GM12864 (cell line): ENCODE measurements at regions not wholly inside any gene's neighbourhood (a gene's known extent, or its start where the extent isn't known, plus 50 kb on each side); places are given as distances from the start of the nearest gene placed in this dataset.

Experiments used
- DNase-seq: peaks from one replicate; pipeline ENCODE4 v3.0.0-alpha.2; 2011; ENCODE audit warnings: low read depth
- H3K4me3 ChIP-seq: 2 replicates; pipeline ENCODE4 v1.5.1; 2011; ENCODE audit warnings: mild to moderate bottlenecking, low read depth, low read length, control low read depth
- CTCF ChIP-seq: IDR thresholded peaks from 2 replicates; pipeline ENCODE4 v1.5.1; 2011; ENCODE audit warnings: low read depth, mild to moderate bottlenecking, moderate library complexity, low read length, control low read depth, inconsistent platforms; ENCODE audit errors: missing control alignments

- DNase-seq, result no peak
- H3K4me3 ChIP-seq, result no peak overlapping the region
- no peak for TF ChIP-seq CTCF
Measured at GRCh38 chr16:6926762-6927161, 405.9 kb upstream of the RBFOX1 start.

- no peak for DNase-seq
- TF ChIP-seq CTCF, result no peak
- no peak overlapping the region for H3K4me3 ChIP-seq
Measured at GRCh38 chr16:6926341-6926740, 406.3 kb upstream of the RBFOX1 start.

GRCh38 chr16:6918646-6919045 is 414.0 kb upstream of the RBFOX1 start:
- no peak for TF ChIP-seq CTCF
- H3K4me3 ChIP-seq, result no peak overlapping the region
- DNase-seq, result no peak

- no peak for TF ChIP-seq CTCF
- H3K4me3 ChIP-seq, result no peak overlapping the region
- no peak for DNase-seq
Measured at GRCh38 chr16:6916946-6917345, 415.7 kb upstream of the RBFOX1 start.

- no peak for TF ChIP-seq CTCF
- no peak overlapping the region for H3K4me3 ChIP-seq
- no peak for DNase-seq
Measured at GRCh38 chr16:6913566-6913965, 419.1 kb upstream of the RBFOX1 start.

GRCh38 chr16:6910301-6910700 is 422.3 kb upstream of the RBFOX1 start:
- H3K4me3 ChIP-seq, result no peak overlapping the region
- no peak for TF ChIP-seq CTCF
- DNase-seq, result no peak

GRCh38 chr16:6905601-6906000 is 427.0 kb upstream of the RBFOX1 start:
- TF ChIP-seq CTCF, result no peak
- no peak overlapping the region for H3K4me3 ChIP-seq
- DNase-seq, result no peak
